Hematopoietic multipotent progenitor cell treated with erythropoietin and hydrocortisone succinate and interleukin-3 and kit ligand, for 8 days (in vitro differentiated cells): ENCODE measurements at regions not wholly inside any gene's neighbourhood (a gene's known extent, or its start where the extent isn't known, plus 50 kb on each side); places are given as distances from the start of the nearest gene placed in this dataset.

Source experiments
- DNase-seq: peaks from one replicate; pipeline ENCODE4 v3.0.0-alpha.2; 2015

DNA sequence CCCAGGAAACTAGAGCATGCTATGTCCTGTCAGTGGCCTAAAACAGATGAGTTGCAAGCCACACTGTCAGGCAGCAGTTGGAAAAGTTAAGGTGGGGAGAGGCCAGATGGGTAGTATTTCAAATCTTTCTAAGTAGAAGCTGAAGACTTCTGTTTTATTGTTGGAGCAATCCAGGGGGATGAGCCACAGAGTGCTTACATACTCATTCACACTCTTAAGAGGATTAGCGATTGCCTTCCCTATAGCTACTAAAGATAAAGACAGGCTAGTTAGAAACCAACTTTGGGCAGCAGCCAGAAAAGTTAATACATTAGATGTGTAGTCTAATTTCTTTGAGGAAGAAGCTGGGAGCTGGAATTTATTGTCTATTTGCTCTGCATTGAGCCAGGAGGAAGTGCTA is 61.7 kb upstream of the ELAVL2 start:
- DNase-seq = no peak
